Neural cell (in vitro differentiated cells): ENCODE measurements at regions not wholly inside any gene's neighbourhood (a gene's known extent, or its start where the extent isn't known, plus 50 kb on each side); places are given as distances from the start of the nearest gene placed in this dataset.

ENCODE experiments used
- CTCF ChIP-seq: fragments of 450-650 bp; IDR thresholded peaks from 2 replicates; pipeline ENCODE4 v1.5.1; 2014; ENCODE audit warnings: antibody characterized with exemption, mild to moderate bottlenecking, moderate library complexity; ENCODE audit not compliant: poor library complexity, severe bottlenecking
- EZH2 ChIP-seq: fragments of 200-600, 300-800 bp; shearing (Covaris generic), sonication (generic); IDR thresholded peaks from 2 replicates; pipeline ENCODE4 v1.6.1; 2014; ENCODE audit warnings: antibody characterized with exemption, low read length, borderline replicate concordance, mild to moderate bottlenecking; ENCODE audit not compliant: insufficient read depth, poor library complexity, severe bottlenecking
- MXI1 ChIP-seq: fragments of 450-650 bp; conservative IDR thresholded peaks from 2 replicates; pipeline ENCODE4 v1.6.1; 2014; ENCODE audit warnings: antibody characterized with exemption, mild to moderate bottlenecking; ENCODE audit not compliant: poor library complexity, severe bottlenecking
- POLR2AphosphoS5 ChIP-seq: IDR thresholded peaks from 2 replicates; pipeline ENCODE4 v1.6.1; 2012
- SMC3 ChIP-seq: fragments of 450-650 bp; conservative IDR thresholded peaks from 2 replicates; pipeline ENCODE4 v1.6.1; 2014; ENCODE audit warnings: antibody characterized with exemption, mild to moderate bottlenecking, moderate library complexity; ENCODE audit not compliant: poor library complexity

- TF ChIP-seq SMC3 (no peak), CTCF (no peak), POLR2AphosphoS5 (no peak), EZH2 (no peak), MXI1 (no peak)
These were observed 103.5 kb downstream of the LSM3 start for GRCh38 chr3:14282001-14282705.
